K562 (cell line): ENCODE measurements at regions not wholly inside any gene's neighbourhood (a gene's known extent, or its start where the extent isn't known, plus 50 kb on each side); places are given as distances from the start of the nearest gene placed in this dataset.

ENCODE experiments used
- ATAC-seq: fragments of 200-7000 bp; cut with Tn5 transposase; 3 replicates; pipeline ENCODE4 v1.9.1; 2020; ENCODE audit warnings: moderate library complexity
- BruUV-seq: library from RNA; stranded (reverse); fragments of 400-500 nt; replicated peaks from 2 replicates; lab custom pipeline; 2021; lab: Mats Ljungman, UMichigan
- CTCF ChIA-PET: fragments of 300-600 bp; formaldehyde crosslinking; extraction: SDS; loops from one replicate; lab custom pipeline; 2021; ENCODE audit warnings: low intra/inter-chr PET ratio; lab: Yijun Ruan, JAX
- POLR2A ChIA-PET: fragments of 300-600, 350-650 bp; sonication (Branson Sonifier 250); formaldehyde crosslinking; extraction: SDS; loops from one replicate; lab custom pipeline; 2021; ENCODE audit warnings: antibody characterized with exemption, inconsistent platforms; lab: Yijun Ruan, JAX
- DNase-seq, 4 experiments: peaks; one replicate each; pipeline versions ENCODE4 v3.0.0 to v3.0.0-alpha.2; 2011 to 2018; ENCODE audit warnings: low spot score in 3 of 4, mixed read lengths in 3 of 4; ENCODE audit errors: extremely low read depth in 1 of 4
- FAIRE-seq: peaks from 2 replicates; lab custom pipeline; 2011; peaks lifted over from hg19 to GRCh38; lab: Jason Lieb, UNC
- H2AFZ ChIP-seq: 2 replicates; pipeline ENCODE4 v1.6.0; 2011; ENCODE audit warnings: low read depth, low read length, control low read depth, inconsistent platforms
- H3K27ac ChIP-seq: fragments of 200-600 bp; 3 replicates; pipeline ENCODE4 v1.8.0; 2011; ENCODE audit warnings: low read depth, mild to moderate bottlenecking, control low read depth, inconsistent platforms, low read length, moderate library complexity, mixed read lengths; ENCODE audit errors: extremely low read depth
- H3K27me3 ChIP-seq, 2 experiments: fragments of 300-600 bp in 1 of 2; 2 replicates in 1 of 2; 3 replicates in 1 of 2; pipeline versions ENCODE4 v1.6.0 to v1.8.0; 2011; ENCODE audit warnings: inconsistent platforms in 2 of 2, low read length in 2 of 2, mild to moderate bottlenecking in 1 of 2, mixed read lengths in 1 of 2, moderate library complexity in 1 of 2; ENCODE audit not compliant: control insufficient read depth in 2 of 2, insufficient read depth in 2 of 2
- H3K36me3 ChIP-seq: fragments of 300-600 bp; 3 replicates; pipeline ENCODE4 v1.8.0; 2011; ENCODE audit warnings: mild to moderate bottlenecking, low read length, inconsistent platforms; ENCODE audit not compliant: control insufficient read depth, insufficient read depth
- H3K4me1 ChIP-seq, 2 experiments: fragments of 200-600 bp in 1 of 2; replicated peaks in 1 of 2; 2 replicates in 1 of 2; 3 replicates in 1 of 2; pipeline versions ENCODE4 v1.5.1 to v1.8.0; 2011; ENCODE audit warnings: inconsistent platforms in 2 of 2, low read length in 2 of 2, mild to moderate bottlenecking in 1 of 2, mixed read lengths in 1 of 2, moderate library complexity in 1 of 2; ENCODE audit not compliant: control insufficient read depth in 2 of 2, insufficient read depth in 2 of 2
- H3K4me2 ChIP-seq: 2 replicates; pipeline ENCODE4 v1.6.1; 2011; ENCODE audit warnings: low read length, control low read depth, inconsistent platforms, mixed read lengths; ENCODE audit not compliant: insufficient read depth
- H3K4me3 ChIP-seq: fragments of 200-600 bp; sonication (generic), shearing (Covaris generic); 2 replicates; pipeline ENCODE4 v1.5.1; 2016; ENCODE audit warnings: control low read depth, inconsistent platforms
- H3K79me2 ChIP-seq: fragments of 200-600 bp; 3 replicates; pipeline ENCODE4 v1.8.0; 2011; ENCODE audit warnings: low read length, inconsistent platforms; ENCODE audit not compliant: control insufficient read depth, insufficient read depth
- H3K9ac ChIP-seq, 2 experiments: 2 replicates each; pipeline versions ENCODE4 v1.6.0 to v1.6.1; 2011; ENCODE audit warnings: low read depth in 2 of 2, low read length in 2 of 2, control low read depth in 1 of 2, inconsistent platforms in 1 of 2, mild to moderate bottlenecking in 1 of 2, mixed read lengths in 1 of 2; ENCODE audit not compliant: insufficient read depth in 1 of 2
- H3K9me1 ChIP-seq: one replicate; pipeline ENCODE4 v1.6.0; 2011; ENCODE audit warnings: inconsistent platforms, mild to moderate bottlenecking, low read length, moderate library complexity; ENCODE audit not compliant: control insufficient read depth, insufficient read depth
- H3K9me3 ChIP-seq: replicated peaks from 2 replicates; pipeline ENCODE4 v1.5.1; 2011; ENCODE audit warnings: low read depth, low read length, inconsistent platforms; ENCODE audit not compliant: control insufficient read depth, insufficient read depth
- H4K20me1 ChIP-seq: replicated peaks from 2 replicates; pipeline ENCODE4 v1.6.1; 2011; ENCODE audit warnings: low read length, inconsistent platforms, mixed read lengths; ENCODE audit not compliant: control insufficient read depth, insufficient read depth
- CHD4 ChIP-seq: fragments of 200-600 bp; sonication (generic); IDR thresholded peaks from 3 replicates; pipeline ENCODE4 v1.6.1; 2012; ENCODE audit warnings: low read depth, mild to moderate bottlenecking, mixed read lengths, low read length, inconsistent platforms; ENCODE audit not compliant: insufficient read depth, insufficient replicate concordance, poor library complexity, severe bottlenecking
- DLX4 ChIP-seq: fragments of 250-450 bp; sonication (Bioruptor Pico); IDR thresholded peaks from 2 replicates; pipeline ENCODE4 v1.6.1; 2021; ENCODE audit warnings: mild to moderate bottlenecking
- FIP1L1 ChIP-seq: fragments of 200-400 bp; formaldehyde crosslinking; IDR thresholded peaks from 2 replicates; pipeline ENCODE4 v1.6.1; 2018; ENCODE audit warnings: mild to moderate bottlenecking, low read depth, low read length; ENCODE audit not compliant: poor library complexity, severe bottlenecking
- IRF2 ChIP-seq: sonication (generic); formaldehyde crosslinking; IDR thresholded peaks from 2 replicates; pipeline ENCODE4 v1.8.1; 2022; ENCODE audit warnings: mild to moderate bottlenecking, missing genetic modification reagents
- RAD21 ChIP-seq, 2 experiments: fragments of 250-450 bp in 1 of 2; fragments of 450-650 bp in 1 of 2; sonication (Bioruptor Pico) in 1 of 2; formaldehyde crosslinking in 1 of 2; IDR thresholded peaks in 1 of 2; conservative IDR thresholded peaks in 1 of 2; 2 replicates each; pipeline versions ENCODE4 v1.4.0 to v1.8.0; 2020 to 2022; ENCODE audit warnings: mild to moderate bottlenecking in 2 of 2, moderate library complexity in 1 of 2
- RFX1 ChIP-seq: fragments of 450-650 bp; IDR thresholded peaks from 2 replicates; pipeline ENCODE4 v1.6.1; 2016; ENCODE audit warnings: mild to moderate bottlenecking, moderate library complexity
- SIX5 ChIP-seq, 2 experiments: IDR thresholded peaks; 2 replicates each; pipeline ENCODE4 v1.6.1; 2011; ENCODE audit warnings: low read length in 2 of 2, borderline replicate concordance in 1 of 2, low read depth in 1 of 2, mild to moderate bottlenecking in 1 of 2, moderate library complexity in 1 of 2; ENCODE audit not compliant: insufficient read depth in 1 of 2
- TRIM28 ChIP-seq: fragments of 450-650 bp; IDR thresholded peaks from 2 replicates; pipeline ENCODE4 v1.6.1; 2017
- ZNF609 ChIP-seq: sonication (generic); formaldehyde crosslinking; IDR thresholded peaks from 2 replicates; pipeline ENCODE4 v1.8.1; 2023; ENCODE audit warnings: missing genetic modification reagents, mild to moderate bottlenecking, borderline replicate concordance
- WGBS: fragments of 100-300 bp; shearing (Covaris generic); methylation state at CpG from one replicate; pipeline ENCODE4 v1.1.6; 2016; ENCODE audit warnings: low coverage, mixed read lengths; ENCODE audit not compliant: insufficient coverage; ENCODE audit errors: missing lambda C conversion rate; 5-methylcytosine and 5-hydroxymethylcytosine counted together
- in situ Hi-C: fragments of 300-500 bp; cut with MboI; formaldehyde crosslinking; loops from 4 replicates; pipeline ENCODE4 v1.15.0; 2018; ENCODE audit warnings: inconsistent platforms, mixed read lengths
- intact Hi-C: fragments of 100-400 bp; cut with micrococcal nuclease; formaldehyde crosslinking; loops from 2 replicates; pipeline ENCODE4 v1.14.2; 2022
- TF ChIP-seq, protein P1 (sequence below): fragments of 450-650 bp; IDR thresholded peaks from 2 replicates; pipeline ENCODE4 v1.6.1; 2016; ENCODE audit warnings: mild to moderate bottlenecking

GRCh38 chr15:75145027-75145841 is 56.4 kb upstream of the C15orf39 start (continued):
- TF ChIP-seq, protein P1, sequence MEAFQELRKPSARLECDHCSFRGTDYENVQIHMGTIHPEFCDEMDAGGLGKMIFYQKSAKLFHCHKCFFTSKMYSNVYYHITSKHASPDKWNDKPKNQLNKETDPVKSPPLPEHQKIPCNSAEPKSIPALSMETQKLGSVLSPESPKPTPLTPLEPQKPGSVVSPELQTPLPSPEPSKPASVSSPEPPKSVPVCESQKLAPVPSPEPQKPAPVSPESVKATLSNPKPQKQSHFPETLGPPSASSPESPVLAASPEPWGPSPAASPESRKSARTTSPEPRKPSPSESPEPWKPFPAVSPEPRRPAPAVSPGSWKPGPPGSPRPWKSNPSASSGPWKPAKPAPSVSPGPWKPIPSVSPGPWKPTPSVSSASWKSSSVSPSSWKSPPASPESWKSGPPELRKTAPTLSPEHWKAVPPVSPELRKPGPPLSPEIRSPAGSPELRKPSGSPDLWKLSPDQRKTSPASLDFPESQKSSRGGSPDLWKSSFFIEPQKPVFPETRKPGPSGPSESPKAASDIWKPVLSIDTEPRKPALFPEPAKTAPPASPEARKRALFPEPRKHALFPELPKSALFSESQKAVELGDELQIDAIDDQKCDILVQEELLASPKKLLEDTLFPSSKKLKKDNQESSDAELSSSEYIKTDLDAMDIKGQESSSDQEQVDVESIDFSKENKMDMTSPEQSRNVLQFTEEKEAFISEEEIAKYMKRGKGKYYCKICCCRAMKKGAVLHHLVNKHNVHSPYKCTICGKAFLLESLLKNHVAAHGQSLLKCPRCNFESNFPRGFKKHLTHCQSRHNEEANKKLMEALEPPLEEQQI = no peak
- peak in 1 of 2 experiments; percentile 35; a peak in 2 of 4 replicates for TF ChIP-seq RAD21 (CRISPR knock-in tag; conservative IDR thresholded peaks at IDR 0.05 in 1 of 2, IDR thresholded peaks at IDR 0.05 in 1 of 2)
- no peak for TF ChIP-seq DLX4 (CRISPR knock-in tag)
- TF ChIP-seq RFX1 = no peak

DNA sequence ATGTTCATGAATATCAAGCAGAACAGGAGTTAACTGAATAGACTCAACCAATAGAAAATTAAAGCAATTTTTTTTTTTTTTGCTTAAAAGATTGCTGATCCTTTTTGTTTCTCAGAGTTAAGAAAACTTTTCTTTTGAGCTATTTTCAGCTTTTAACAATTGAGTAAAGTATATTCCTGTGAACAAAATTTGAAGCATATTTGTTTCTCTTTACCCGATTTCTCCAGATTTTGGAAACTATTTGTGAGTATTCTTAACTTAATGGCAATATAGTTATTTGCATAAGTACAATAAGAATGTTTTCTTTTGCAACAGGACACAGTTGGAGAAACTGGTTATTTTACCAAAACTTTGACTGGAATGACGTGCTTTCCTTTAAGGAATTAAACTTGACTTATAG is 53.4 kb upstream of the C15orf39 start:
- 53% methylated on average over 2 of the region's 2 CpGs for WGBS
- no peak for TF ChIP-seq SIX5 (IDR thresholded peaks at IDR 0.05; ENCODE audit: borderline replicate concordance in 1 of 2, insufficient read depth in 1 of 2, low read depth in 1 of 2, low read length in 2 of 2)
- TF ChIP-seq ZNF609 (CRISPR knock-in tag) = no peak
- TF ChIP-seq FIP1L1 = no peak
- TF ChIP-seq IRF2 (CRISPR knock-in tag) = no peak
- TF ChIP-seq CHD4 = no peak
- peak; percentile 78; the same call in 1 of the 2 replicates for TF ChIP-seq TRIM28

More for the DNA sequence above, 53.4 kb upstream of the C15orf39 start:
- Histone ChIP-seq H3K9ac (no peak overlapping the region), H3K27ac (no peak overlapping the region), H3K4me1 (peaks cover 11 to 29% of the 10 kb centered on the region in 2 experiments), H3K79me2 (no peaks in the 10 kb centered on the region), H3K9me3 (peaks cover 4% of the 10 kb centered on the region; the same call in 1 of the 2 replicates), H3K9me1 (no peaks in the 10 kb centered on the region), H2AFZ (no peak overlapping the region), H3K4me2 (no peak overlapping the region), H3K4me3 (no peak overlapping the region), H3K36me3 (no peaks in the 10 kb centered on the region), H4K20me1 (no peaks in the 10 kb centered on the region), H3K27me3 (no peaks in the 10 kb centered on the region)
- intact Hi-C loops = no loop called here
- CTCF ChIA-PET = interaction anchor here (0.6 to 0.7 kb wide), 2 partner anchors 30 to 58 kb away, joined by 3 read pairs; no protein-coding TSS in a partner anchor
- DNase-seq = no peak
- in situ Hi-C loops = no loop called here
- ATAC-seq = no peak
- FAIRE-seq = no peak
- BruUV-seq = no TSS peak
- POLR2A ChIA-PET = interaction anchor here (0.6 kb wide), 2 partner anchors 62 to 1129 kb away, joined by 3 read pairs; no protein-coding TSS in a partner anchor
